Stimulated activated CD8-positive, alpha-beta memory T cell treated with anti-CD3 and anti-CD28 coated beads, Interleukin-4, amount 100 ng/mL, for 48 hours (primary cell): ENCODE measurements at regions not wholly inside any gene's neighbourhood (a gene's known extent, or its start where the extent isn't known, plus 50 kb on each side); places are given as distances from the start of the nearest gene placed in this dataset.
"Not testable (repeated sequence)": the region's sequence is repeated elsewhere in the genome, so short reads cannot be mapped to it uniquely, and the experiment has no call there.

Source experiments
- DNase-seq: peaks from one replicate; pipeline ENCODE4 v3.0.0-alpha.2; 2020

GRCh38 chr12:62164036-62164435 lies 96.2 kb upstream of the USP15 start:
- DNase-seq: no peak

GRCh38 chr12:62166525-62166924 lies 93.7 kb upstream of the USP15 start:
- DNase-seq: no peak

GRCh38 chr12:62168411-62168810 lies 91.8 kb upstream of the USP15 start:
- no peak for DNase-seq

GRCh38 chr12:62170241-62170640 lies 90.0 kb upstream of the USP15 start:
- no peak for DNase-seq

GRCh38 chr12:62190689-62191490 lies 69.3 kb upstream of the USP15 start:
- peak; percentile 36 for DNase-seq

- peak; percentile 31 for DNase-seq
Observed at GRCh38 chr12:62191491-62192179, 68.6 kb upstream of the USP15 start.

- peak; percentile 41 for DNase-seq
Observed at GRCh38 chr12:62192180-62192902, 67.9 kb upstream of the USP15 start.

GRCh38 chr12:62192903-62193250 lies 67.3 kb upstream of the USP15 start:
- DNase-seq: no peak

GRCh38 chr12:62194031-62194430 lies 66.2 kb upstream of the USP15 start:
- DNase-seq: no peak

- DNase-seq: no peak
Observed at GRCh38 chr12:62194616-62195015, 65.6 kb upstream of the USP15 start.

GRCh38 chr12:62196146-62196545 lies 64.1 kb upstream of the USP15 start:
- no peak for DNase-seq

GRCh38 chr12:62202861-62203260 lies 57.3 kb upstream of the USP15 start:
- not testable (repeated sequence) for DNase-seq

GRCh38 chr12:62205346-62205745 lies 54.9 kb upstream of the USP15 start:
- no peak for DNase-seq

- DNase-seq: no peak
Observed at GRCh38 chr12:62207248-62207647, 53.0 kb upstream of the USP15 start.
